ENCODE measurements at regions not wholly inside any gene's neighbourhood (a gene's known extent, or its start where the extent isn't known, plus 50 kb on each side); places are given as distances from the start of the nearest gene placed in this dataset.

DNA sequence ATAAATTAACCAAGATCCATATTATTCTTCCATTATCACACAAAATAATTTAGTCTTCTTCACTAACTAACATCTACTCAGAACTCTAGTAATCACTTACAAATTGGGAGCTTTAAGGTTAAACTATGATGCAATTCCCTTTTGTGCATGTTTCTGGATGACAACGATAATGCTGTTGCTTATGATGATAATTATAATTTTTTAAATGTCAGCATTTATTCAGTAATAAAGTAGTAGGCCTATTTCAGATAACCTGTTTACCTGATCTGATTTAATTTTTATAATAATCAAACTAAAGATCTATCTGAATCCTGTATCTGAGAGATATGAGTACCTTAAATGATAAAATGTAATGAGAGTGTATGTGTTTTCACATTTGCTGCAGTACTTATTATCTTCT, 507.8 kb upstream of the GRID2 start:
- no peak for TF ChIP-seq POLR2AphosphoS5 (IDR thresholded peaks at IDR 0.05; ENCODE audit: low read depth, low read length)
- no peak for TF ChIP-seq TAF1 (IDR thresholded peaks at IDR 0.05; ENCODE audit: borderline replicate concordance, insufficient read depth, low read length)
- no peak for TF ChIP-seq SIN3A (IDR thresholded peaks at IDR 0.05; ENCODE audit: borderline replicate concordance, insufficient read depth, low read length)
- TF ChIP-seq, protein P1, sequence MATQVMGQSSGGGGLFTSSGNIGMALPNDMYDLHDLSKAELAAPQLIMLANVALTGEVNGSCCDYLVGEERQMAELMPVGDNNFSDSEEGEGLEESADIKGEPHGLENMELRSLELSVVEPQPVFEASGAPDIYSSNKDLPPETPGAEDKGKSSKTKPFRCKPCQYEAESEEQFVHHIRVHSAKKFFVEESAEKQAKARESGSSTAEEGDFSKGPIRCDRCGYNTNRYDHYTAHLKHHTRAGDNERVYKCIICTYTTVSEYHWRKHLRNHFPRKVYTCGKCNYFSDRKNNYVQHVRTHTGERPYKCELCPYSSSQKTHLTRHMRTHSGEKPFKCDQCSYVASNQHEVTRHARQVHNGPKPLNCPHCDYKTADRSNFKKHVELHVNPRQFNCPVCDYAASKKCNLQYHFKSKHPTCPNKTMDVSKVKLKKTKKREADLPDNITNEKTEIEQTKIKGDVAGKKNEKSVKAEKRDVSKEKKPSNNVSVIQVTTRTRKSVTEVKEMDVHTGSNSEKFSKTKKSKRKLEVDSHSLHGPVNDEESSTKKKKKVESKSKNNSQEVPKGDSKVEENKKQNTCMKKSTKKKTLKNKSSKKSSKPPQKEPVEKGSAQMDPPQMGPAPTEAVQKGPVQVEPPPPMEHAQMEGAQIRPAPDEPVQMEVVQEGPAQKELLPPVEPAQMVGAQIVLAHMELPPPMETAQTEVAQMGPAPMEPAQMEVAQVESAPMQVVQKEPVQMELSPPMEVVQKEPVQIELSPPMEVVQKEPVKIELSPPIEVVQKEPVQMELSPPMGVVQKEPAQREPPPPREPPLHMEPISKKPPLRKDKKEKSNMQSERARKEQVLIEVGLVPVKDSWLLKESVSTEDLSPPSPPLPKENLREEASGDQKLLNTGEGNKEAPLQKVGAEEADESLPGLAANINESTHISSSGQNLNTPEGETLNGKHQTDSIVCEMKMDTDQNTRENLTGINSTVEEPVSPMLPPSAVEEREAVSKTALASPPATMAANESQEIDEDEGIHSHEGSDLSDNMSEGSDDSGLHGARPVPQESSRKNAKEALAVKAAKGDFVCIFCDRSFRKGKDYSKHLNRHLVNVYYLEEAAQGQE (IDR thresholded peaks at IDR 0.05; ENCODE audit: insufficient read depth in 1 of 2, low read depth in 2 of 2, low read length in 2 of 2): no peak
